Brain pericyte (primary cell): ENCODE measurements at regions not wholly inside any gene's neighbourhood (a gene's known extent, or its start where the extent isn't known, plus 50 kb on each side); places are given as distances from the start of the nearest gene placed in this dataset.
"Not testable (repeated sequence)": the region's sequence is repeated elsewhere in the genome, so short reads cannot be mapped to it uniquely, and the experiment has no call there.

Experiments
- DNase-seq: peaks from one replicate; pipeline ENCODE4 v3.0.0-alpha.2; 2012; ENCODE audit warnings: low read depth, low spot score

- DNase-seq = no peak
Observed at GRCh38 chrX:109878236-109878635, 124.7 kb upstream of the TMEM164 start.

GRCh38 chrX:109879991-109880390 lies 122.9 kb upstream of the TMEM164 start:
- DNase-seq = no peak

GRCh38 chrX:109880629-109881028 lies 122.3 kb upstream of the TMEM164 start:
- no peak for DNase-seq

GRCh38 chrX:109886122-109886761 lies 116.7 kb upstream of the TMEM164 start:
- no peak for DNase-seq

GRCh38 chrX:109889289-109890006 lies 113.5 kb upstream of the TMEM164 start:
- DNase-seq = no peak

- DNase-seq = no peak
Observed at GRCh38 chrX:109890300-109890699, 112.6 kb upstream of the TMEM164 start.

GRCh38 chrX:109890910-109891502 lies 111.9 kb upstream of the TMEM164 start:
- no peak for DNase-seq

- DNase-seq = not testable (repeated sequence)
Observed at GRCh38 chrX:109896024-109896423, 106.9 kb upstream of the TMEM164 start.

GRCh38 chrX:109902665-109903064 lies 100.2 kb upstream of the TMEM164 start:
- DNase-seq = no peak

- DNase-seq = no peak
Observed at GRCh38 chrX:109911046-109911445, 91.9 kb upstream of the TMEM164 start.

GRCh38 chrX:109912993-109913392 lies 89.9 kb upstream of the TMEM164 start:
- DNase-seq = not testable (repeated sequence)

GRCh38 chrX:109914114-109914849 lies 88.6 kb upstream of the TMEM164 start:
- DNase-seq = no peak

GRCh38 chrX:109918753-109919152 lies 84.2 kb upstream of the TMEM164 start:
- DNase-seq = no peak

GRCh38 chrX:109920325-109920724 lies 82.6 kb upstream of the TMEM164 start:
- no peak for DNase-seq

GRCh38 chrX:109920868-109921267 lies 82.0 kb upstream of the TMEM164 start:
- DNase-seq = no peak

- DNase-seq = no peak
Observed at GRCh38 chrX:109922190-109922589, 80.7 kb upstream of the TMEM164 start.

GRCh38 chrX:109925003-109925402 lies 77.9 kb upstream of the TMEM164 start:
- DNase-seq = not testable (repeated sequence)

- no peak for DNase-seq
Observed at GRCh38 chrX:109925656-109926055, 77.3 kb upstream of the TMEM164 start.

- DNase-seq = no peak
Observed at GRCh38 chrX:109926118-109926517, 76.8 kb upstream of the TMEM164 start.

GRCh38 chrX:109926743-109927662 lies 75.9 kb upstream of the TMEM164 start:
- no peak for DNase-seq

GRCh38 chrX:109927663-109928273 lies 75.1 kb upstream of the TMEM164 start:
- DNase-seq = no peak
